ENCODE measurements at regions not wholly inside any gene's neighbourhood (a gene's known extent, or its start where the extent isn't known, plus 50 kb on each side); places are given as distances from the start of the nearest gene placed in this dataset.

DNA sequence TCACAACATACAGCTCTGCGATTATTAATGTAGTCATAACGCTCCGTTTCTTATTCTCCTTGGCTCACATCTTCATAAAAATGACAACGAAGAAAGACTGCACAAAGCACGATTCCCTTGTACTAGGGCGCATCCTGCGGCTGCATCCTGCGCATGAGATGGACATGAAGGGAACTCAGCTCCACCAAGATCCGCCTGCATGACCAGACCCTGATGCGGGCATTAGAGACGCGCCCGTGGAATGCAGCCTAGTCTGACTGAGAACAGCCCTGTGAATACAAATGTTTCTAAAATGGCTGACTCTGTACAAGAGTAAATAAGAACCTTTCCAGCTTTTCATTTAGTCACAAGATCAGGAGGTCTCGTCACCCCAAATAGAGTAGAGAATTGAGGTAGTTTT, 422.2 kb downstream of the NOVA1 start:
- TF ChIP-seq, protein P1, sequence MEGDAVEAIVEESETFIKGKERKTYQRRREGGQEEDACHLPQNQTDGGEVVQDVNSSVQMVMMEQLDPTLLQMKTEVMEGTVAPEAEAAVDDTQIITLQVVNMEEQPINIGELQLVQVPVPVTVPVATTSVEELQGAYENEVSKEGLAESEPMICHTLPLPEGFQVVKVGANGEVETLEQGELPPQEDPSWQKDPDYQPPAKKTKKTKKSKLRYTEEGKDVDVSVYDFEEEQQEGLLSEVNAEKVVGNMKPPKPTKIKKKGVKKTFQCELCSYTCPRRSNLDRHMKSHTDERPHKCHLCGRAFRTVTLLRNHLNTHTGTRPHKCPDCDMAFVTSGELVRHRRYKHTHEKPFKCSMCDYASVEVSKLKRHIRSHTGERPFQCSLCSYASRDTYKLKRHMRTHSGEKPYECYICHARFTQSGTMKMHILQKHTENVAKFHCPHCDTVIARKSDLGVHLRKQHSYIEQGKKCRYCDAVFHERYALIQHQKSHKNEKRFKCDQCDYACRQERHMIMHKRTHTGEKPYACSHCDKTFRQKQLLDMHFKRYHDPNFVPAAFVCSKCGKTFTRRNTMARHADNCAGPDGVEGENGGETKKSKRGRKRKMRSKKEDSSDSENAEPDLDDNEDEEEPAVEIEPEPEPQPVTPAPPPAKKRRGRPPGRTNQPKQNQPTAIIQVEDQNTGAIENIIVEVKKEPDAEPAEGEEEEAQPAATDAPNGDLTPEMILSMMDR (IDR thresholded peaks at IDR 0.05; ENCODE audit: insufficient read depth, low read depth, low read length) = no peak
- no peak overlapping the region for H3K4me3 ChIP-seq (ENCODE audit: low read depth, low read length)
- no peak for DNase-seq (ENCODE audit: low read depth)

DNA sequence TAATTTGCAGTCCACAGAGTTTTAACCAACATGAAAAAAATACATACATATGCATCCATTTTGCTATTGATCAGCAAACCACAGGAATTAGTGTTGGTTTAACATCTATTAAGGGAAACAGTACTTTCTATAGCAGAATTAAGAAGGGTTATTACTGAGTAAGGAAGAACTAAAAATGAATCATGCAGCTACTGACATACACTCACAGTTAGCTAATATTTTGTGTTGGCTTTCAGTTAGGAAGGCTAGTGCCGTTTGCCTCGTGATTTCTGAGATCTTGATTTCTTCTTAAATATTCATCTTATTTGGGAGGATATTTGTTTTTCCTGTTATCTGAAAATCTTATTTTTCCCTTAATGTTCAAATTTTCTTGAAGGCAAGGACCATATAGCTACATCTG, 423.4 kb downstream of the NOVA1 start:
- DNase-seq (ENCODE audit: low read depth) = peak; percentile 6

DNA sequence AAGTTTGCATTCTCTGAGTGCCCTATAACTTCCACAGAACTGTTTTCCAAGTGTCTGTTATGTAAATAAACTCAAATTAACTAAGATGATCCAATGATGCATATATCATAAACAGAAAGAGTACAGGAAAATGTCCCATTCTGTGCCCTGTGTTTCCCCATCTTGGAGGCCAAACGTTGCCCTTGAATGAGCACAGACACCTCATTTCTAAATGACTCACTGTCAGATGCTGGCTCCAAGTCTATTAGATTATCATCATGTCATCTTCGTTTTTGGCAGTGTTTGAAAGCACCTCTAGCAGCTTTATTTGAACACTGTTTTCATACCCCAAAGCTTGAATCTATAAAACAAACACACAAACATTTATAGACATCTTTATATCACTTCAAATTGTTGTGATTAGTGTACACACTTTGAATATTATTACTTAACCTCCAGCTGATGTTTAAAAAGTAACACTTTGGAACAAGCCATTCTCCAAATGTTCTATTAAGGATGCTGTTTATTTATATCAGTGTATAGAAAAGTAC, 424.2 kb downstream of the NOVA1 start:
- TF ChIP-seq, protein P1 (IDR thresholded peaks at IDR 0.05; ENCODE audit: insufficient read depth, low read depth, low read length) = no peak
- no peak overlapping the region for H3K4me3 ChIP-seq (ENCODE audit: low read depth, low read length)
- peak; percentile 60 for DNase-seq (ENCODE audit: low read depth)

More for the DNA sequence above, 423.4 kb downstream of the NOVA1 start:
- TF ChIP-seq, protein P1 (IDR thresholded peaks at IDR 0.05; ENCODE audit: insufficient read depth, low read depth, low read length) = no peak
- H3K4me3 ChIP-seq (ENCODE audit: low read depth, low read length) = no peak overlapping the region

DNA sequence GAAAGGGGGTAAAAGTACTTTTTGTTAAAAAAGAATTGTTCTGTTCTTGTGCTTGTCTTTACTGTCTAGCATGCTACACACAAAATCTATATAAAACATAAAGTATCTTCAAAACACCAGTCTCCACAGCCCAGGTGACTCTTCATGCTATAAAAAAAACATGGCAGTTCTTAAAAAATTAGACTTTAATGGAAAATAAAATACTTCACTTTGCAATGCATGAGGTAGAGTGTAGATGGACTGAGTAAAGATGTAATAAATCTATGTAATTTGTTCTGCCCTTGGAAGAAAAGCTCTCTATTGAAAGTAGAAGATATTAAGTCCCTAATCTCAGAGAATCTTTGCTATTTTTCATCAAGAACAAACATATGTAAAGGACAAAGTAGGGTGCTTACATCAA, 425.4 kb downstream of the NOVA1 start:
- no peak for DNase-seq (ENCODE audit: low read depth)
- TF ChIP-seq, protein P1 (IDR thresholded peaks at IDR 0.05; ENCODE audit: insufficient read depth, low read depth, low read length) = no peak
- H3K4me3 ChIP-seq (ENCODE audit: low read depth, low read length) = no peak overlapping the region

DNA sequence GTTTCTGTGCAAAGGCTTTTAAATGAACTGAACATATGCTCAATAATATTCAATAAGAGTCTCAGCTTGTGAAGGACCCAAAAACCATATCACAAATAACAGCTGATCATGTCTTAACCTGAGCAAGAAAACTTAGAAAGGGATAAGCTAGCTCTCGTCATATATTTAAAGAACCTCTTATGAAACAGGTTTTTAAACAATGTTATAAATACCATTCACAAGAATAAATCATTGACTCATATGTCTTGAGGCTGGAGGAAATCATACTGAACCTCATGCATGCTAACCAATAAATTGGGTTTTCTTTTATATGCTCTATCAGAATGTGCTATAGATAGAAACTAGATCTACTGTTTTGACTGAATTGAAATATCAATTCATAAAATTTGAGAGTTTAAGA, 426.9 kb downstream of the NOVA1 start:
- DNase-seq (ENCODE audit: low read depth) = no peak
- TF ChIP-seq, protein P1 (IDR thresholded peaks at IDR 0.05; ENCODE audit: insufficient read depth, low read depth, low read length) = no peak
- H3K4me3 ChIP-seq (ENCODE audit: low read depth, low read length) = no peak overlapping the region

DNA sequence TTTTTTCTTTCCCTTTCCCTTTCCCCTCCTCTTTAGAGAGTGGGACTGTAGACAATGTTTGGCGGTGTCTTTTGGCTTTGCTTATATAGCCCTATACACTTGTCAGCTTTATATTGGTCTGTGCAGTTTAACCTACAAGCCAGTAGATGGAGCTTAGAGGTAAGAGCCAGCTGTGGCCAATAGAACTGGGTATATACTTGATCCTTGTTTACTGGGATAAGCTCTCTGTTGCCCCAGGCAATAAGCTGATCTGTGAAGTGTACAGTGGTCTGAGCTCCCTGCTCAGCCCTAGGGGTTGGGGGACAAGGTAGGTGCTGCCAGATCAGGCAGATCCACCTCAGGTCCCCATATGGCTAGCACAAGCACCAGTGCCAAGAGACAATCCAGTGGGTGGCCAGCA, 434.1 kb downstream of the NOVA1 start:
- H3K4me3 ChIP-seq (ENCODE audit: low read depth, low read length) = no peak overlapping the region
- DNase-seq (ENCODE audit: low read depth) = peak; percentile 28
- TF ChIP-seq, protein P1 (IDR thresholded peaks at IDR 0.05; ENCODE audit: insufficient read depth, low read depth, low read length) = peak; percentile 39

DNA sequence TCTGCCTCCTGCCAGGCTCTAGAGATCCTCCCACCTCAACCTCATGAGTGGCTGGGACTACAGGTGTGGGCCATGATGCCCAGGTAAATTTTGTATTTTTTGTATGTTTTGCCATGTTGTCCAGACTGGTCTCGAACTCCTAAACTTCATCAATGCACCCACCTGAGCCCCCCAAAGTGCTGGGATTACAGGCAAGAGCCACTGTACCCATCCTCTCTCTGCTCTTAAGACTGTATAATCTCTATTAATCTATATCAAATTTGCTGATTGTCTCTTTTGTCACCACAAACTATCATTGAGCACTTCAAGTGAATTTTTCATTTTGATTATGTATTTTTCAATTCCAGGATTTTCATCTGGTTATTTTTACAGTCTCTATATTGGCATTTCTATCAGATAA, 440.3 kb downstream of the NOVA1 start:
- TF ChIP-seq, protein P1 (IDR thresholded peaks at IDR 0.05; ENCODE audit: insufficient read depth, low read depth, low read length) = no peak
- no peak for DNase-seq (ENCODE audit: low read depth)
- H3K4me3 ChIP-seq (ENCODE audit: low read depth, low read length) = no peak overlapping the region
